Hypothalamus (tissue), 51 donors: ENCODE measurements at regions not wholly inside any gene's neighbourhood (a gene's known extent, or its start where the extent isn't known, plus 50 kb on each side); places are given as distances from the start of the nearest gene placed in this dataset.
"Not testable (repeated sequence)": the region's sequence is repeated elsewhere in the genome, so short reads cannot be mapped to it uniquely, and the experiment has no call there.

Source experiments
- DNase-seq, 51 donors: peaks; one replicate each; lab custom pipeline; 2025; lab: John Stamatoyannopoulos, UW

GRCh38 chr5:118506217-118506852, 482.0 kb downstream of the DTWD2 start:
- no peak for DNase-seq

DNA sequence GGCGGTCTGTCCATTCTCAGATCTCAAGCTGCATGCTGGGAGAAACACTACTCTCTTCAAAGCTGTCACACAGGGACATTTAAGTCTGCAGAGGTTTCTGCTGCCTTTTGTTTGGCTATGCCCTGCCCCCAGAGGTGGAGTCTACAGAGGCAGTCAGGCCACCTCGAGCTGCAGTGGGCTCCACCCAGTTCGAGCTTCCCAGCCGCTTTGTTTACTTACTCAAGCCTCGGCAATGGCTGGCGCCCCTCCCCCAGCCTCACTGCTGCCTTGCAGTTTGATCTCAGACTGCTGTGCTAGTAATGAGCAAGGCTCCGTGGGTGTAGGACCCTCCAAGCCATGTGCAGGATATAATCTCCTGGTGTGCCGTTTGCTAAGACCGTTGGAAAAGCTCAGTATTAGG, 486.1 kb downstream of the DTWD2 start:
- not testable (repeated sequence) for DNase-seq

DNA sequence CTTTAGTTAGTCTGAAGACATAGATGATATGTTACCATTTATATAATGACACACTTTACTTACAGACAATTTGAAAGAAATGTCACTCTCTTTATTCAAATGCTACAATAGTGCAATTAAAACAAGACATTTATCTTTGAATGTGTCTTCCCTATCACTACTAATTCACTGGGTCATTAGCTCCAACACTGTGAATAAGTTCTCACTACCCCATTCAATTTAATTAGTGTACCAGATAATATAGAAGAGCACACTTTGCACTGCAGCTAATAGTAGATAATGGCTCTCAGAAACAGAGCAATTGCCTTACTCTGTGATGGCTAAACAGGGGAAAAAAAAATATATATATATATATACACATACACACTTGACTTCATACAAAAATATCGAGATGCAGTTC, 497.0 kb downstream of the DTWD2 start:
- DNase-seq, result no peak

DNA sequence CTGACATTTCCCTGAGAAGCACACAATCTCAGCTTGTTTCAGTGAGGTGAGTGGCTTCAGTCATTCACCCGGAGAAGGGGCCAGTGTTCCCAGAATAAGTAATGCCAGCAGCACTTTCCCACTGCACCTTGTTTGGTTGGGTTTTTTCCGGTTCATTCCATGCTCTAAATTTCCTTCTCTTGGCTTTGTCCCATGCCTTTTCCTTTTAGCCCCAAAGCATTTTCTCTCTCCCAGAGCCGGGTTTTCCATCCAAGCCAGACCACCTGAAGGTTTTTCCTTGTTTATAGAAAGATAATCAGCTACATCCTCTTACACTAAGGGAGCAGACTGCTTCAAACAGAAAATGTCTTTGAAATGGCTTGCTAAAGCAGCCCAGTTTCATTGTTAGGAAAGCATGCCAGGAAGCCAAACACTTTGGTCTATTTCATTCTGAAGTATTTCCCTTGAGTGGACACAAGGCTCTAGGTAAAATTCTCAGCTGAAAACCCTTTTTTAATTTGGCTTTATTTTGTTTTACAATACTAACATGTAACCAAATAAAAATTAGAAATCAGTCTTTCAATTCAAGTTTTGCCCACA, 501.6 kb downstream of the DTWD2 start:
- DNase-seq, result peak in 1 of 51 donors; percentile 0

- DNase-seq, result no peak
Measured at GRCh38 chr5:118479285-118479684, 509.1 kb downstream of the DTWD2 start.

- DNase-seq, result no peak
Measured at GRCh38 chr5:118478852-118479251, 509.5 kb downstream of the DTWD2 start.

DNA sequence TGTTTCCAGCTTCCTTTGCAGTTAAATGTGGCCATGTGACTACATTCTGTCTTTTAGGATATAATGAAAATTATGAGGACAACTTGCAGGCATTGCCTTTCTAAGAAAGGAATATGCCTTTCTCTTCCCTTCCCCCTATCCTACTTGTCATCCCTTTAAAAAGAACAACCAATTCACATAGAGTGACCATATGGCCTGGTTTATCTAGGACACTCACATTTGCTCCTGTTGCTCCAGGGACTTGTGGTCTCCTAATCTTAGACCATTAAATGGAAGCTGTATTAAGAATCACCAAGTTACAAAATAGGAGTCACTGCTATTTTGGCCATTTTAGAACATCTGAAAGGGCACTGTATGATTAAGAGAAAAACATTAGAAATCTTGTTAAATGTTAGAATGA, 520.3 kb downstream of the DTWD2 start:
- DNase-seq, result no peak

GRCh38 chr5:118467103-118467502, 521.2 kb downstream of the DTWD2 start:
- DNase-seq, result no peak

DNA sequence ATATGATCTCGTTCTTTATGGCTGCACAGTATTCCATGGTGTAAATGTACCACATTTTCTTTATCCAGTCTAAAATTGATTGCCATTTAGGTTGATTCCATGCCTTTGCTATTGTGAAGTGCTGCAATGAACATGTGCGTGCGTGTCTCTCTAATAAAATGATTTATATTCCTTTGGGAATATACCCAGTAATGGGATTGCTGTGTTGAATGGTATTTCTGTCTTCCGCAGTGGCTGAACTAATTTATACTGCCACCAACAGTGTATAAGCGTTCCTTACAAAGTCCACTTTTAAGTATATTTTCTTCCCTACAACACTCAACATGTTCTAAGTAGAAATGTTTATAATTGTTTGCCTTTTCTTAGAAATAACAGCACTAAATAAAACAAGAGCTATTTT, 521.9 kb downstream of the DTWD2 start:
- DNase-seq, result no peak

- not testable (repeated sequence) for DNase-seq
Measured at GRCh38 chr5:118462276-118462675, 526.1 kb downstream of the DTWD2 start.

DNA sequence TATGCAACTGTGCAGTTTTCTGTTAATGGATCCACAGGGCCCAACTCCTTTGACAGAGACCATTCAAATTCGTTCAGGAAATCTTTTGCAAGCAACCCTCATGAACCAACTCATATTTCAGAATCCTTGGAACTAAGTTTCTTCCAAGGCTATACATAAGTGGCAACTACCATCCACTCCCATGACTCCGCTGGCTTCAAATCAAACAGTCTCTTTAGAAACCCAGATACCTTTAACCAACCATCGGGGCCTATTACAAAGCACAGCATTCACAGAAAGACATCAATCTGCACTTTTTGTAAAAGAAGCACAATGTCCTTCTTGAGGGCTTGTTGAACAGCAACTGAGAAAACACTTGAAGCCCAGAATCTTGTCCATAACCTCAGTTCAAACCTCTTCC, 526.9 kb downstream of the DTWD2 start:
- no peak for DNase-seq

GRCh38 chr5:118459490-118459889, 528.9 kb downstream of the DTWD2 start:
- no peak for DNase-seq

GRCh38 chr5:118456085-118456484, 532.3 kb downstream of the DTWD2 start:
- no peak for DNase-seq

DNA sequence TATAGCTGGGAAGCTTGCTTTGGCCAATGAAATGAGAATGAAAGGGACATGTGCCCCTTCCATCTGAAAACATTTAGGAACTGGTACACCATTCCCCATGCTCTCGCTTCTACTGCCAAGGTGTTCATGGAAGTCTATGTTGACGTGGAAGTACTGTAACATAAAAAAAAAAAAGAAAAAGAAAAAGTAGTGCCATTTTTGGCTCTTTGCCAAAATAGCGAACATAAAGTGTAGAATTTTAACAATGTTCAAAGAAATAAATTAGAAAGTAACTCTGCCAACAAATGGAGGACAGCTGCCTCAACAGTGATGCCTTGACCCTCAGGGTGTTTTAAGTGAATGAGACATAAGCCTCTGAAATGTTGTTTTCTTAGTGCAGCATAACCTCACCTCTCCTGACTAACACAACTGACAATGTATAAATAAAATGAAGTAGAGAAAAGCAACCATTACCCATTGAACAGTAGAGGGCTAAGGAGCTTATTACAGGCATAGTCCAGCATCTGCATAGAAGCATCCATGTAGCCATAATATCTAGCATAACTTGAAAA, 536.6 kb downstream of the DTWD2 start:
- no peak for DNase-seq

DNA sequence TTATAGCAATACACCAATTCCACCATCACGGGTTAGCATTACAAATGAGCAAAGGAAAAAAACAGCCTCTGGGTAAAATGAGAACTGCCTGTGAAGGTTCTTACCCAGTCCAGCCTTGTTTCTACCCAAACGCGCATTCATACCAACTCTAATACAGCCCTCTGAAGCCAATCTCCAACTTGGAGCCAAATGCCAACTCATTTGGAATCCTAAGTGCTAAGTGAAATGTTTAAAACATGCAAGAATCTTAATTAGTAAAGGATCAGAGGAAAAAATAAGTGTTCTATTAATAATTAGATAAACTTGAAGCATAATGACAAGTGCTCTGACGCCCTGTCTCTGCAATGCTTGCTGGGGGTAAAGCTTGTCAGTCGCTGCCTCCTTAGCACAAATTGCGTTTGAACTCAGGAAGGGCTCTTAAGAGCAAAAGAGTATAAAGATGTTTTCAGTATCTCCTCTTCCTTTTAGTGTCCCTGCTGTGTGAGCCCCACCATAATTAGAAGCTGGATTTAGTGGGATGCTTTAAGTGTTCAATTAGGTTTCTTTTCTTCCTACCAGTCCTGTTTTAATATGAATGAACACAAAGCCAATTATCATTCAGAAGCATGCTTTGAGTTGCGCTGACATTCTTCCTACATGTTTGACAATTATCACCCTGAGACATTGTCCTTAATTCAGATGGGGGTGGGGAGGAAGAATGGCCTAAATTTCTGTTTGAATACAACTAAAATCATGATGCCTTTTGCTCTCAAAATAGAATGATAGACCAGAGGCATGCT, 537.6 kb downstream of the DTWD2 start:
- no peak for DNase-seq

DNA sequence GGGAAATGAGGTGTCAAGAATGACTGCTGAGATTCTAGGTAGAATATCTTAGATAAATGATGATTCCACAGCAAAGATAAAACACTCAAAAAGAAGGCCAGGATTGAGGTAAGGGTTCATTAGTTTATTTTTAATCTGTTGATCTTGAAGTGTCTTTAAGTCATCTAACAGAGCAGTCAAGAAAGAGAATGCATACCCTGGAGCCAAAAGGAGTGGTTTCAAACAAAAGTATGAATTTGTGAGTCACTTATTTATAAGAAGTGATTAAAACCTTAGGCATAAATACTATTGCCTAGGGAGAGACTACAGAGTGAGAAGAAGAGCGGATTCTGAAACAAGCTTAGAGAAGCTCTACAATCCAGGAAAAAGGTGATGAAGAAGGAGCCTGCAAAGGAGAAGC, 541.0 kb downstream of the DTWD2 start:
- no peak for DNase-seq

GRCh38 chr5:118441956-118442355, 546.4 kb downstream of the DTWD2 start:
- DNase-seq, result no peak

DNA sequence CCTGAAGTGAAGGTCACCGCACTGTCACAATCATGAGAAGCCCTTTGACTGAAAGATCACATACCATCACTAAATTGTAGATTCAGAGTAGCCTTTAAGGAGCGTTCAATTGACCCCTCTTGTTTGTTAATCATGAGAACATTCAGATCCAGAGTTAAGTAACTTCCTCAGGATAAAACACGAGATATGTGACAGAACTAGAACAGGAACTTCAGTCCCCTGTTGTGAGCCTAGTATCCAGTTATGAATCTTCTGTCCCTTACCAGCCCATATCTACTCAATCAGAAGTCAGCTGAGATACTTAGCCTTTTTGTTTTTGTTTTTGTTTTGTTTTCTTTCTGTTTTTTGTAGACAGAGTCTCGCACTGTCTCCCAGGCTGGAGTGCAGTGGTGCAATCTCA, 547.3 kb downstream of the DTWD2 start:
- DNase-seq, result no peak

DNA sequence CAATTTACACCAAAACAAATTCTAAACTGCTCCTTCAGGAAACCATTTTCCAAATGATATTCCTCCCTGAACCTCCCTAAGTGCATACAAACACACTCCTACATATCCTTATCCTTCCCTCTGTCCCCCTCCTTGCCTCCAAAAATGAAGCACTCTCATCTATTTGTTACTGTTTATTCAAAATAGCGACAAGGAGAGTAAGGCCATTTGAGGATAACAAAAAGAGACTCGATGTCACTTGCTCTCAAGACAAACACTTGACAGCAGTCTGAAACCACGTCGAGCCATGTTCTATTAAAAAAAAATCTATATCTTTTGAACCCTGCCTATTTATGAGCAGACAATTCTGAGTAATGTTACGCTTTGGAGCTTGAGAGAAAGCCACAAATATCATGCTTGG, 547.9 kb downstream of the DTWD2 start:
- no peak for DNase-seq

- no peak for DNase-seq
Measured at GRCh38 chr5:118439831-118440230, 548.5 kb downstream of the DTWD2 start.

DNA sequence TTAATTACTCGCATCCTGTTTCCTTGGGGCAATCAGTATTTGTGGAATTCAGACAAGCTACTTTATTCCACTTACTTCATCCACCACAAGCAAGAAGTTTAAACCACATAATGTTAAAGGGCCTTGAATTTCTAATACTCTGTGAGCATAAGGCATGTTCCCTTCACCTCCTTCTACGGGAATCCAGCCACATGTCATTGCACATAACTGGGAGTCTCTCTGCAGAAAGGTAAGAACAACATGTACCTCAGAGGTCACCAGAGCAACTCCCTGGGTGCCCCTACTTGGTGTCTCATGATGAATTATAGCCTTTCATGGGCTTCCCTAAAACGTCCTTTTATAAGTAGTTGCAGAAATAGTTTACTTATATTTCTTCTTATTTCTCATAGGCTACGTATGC, 553.2 kb downstream of the DTWD2 start:
- DNase-seq, result no peak

DNA sequence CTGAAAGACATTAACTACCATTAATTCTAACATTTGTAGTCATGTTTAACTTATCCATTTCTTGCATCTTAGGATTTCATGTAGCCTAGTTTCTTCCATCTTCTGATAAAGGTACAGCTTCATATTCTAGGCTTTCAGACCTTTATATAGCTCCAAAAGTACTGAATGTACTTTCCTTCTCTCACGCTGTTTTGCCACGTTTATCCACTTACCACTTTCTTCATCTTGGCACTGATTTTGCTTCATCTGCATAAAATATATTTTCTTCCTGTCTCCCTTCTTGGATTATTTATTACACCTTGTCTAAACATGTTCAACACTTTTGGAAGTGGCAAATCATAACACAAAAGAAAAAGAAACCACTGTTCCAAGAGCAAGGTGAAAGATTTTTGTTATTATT, 553.8 kb downstream of the DTWD2 start:
- DNase-seq, result no peak
